Liver (tissue), 8 donors: ENCODE measurements at regions not wholly inside any gene's neighbourhood (a gene's known extent, or its start where the extent isn't known, plus 50 kb on each side); places are given as distances from the start of the nearest gene placed in this dataset.

Source experiments
- DNase-seq: peaks from one replicate; pipeline ENCODE4 v3.0.0-alpha.2; 2017; ENCODE audit warnings: low spot score
- H3K27ac ChIP-seq, 2 donors: one replicate each; pipeline ENCODE4 v1.7.0; 2013; ENCODE audit warnings: inconsistent platforms in 2 of 2, low read length in 2 of 2, control low read depth in 1 of 2, low read depth in 1 of 2, mild to moderate bottlenecking in 1 of 2
- H3K27me3 ChIP-seq, 4 donors: one replicate each; pipeline versions ENCODE4 v1.6.1 to v1.7.0; 2013; ENCODE audit warnings: low read length in 3 of 4, inconsistent platforms in 1 of 4, mild to moderate bottlenecking in 1 of 4, moderate library complexity in 1 of 4; ENCODE audit not compliant: control insufficient read depth in 4 of 4, insufficient read depth in 4 of 4
- H3K36me3 ChIP-seq, 4 donors: one replicate each; pipeline versions ENCODE4 v1.6.1 to v1.7.0; 2013; ENCODE audit warnings: low read length in 3 of 4, mild to moderate bottlenecking in 3 of 4, low read depth in 1 of 4, moderate library complexity in 1 of 4; ENCODE audit not compliant: control insufficient read depth in 4 of 4, insufficient read depth in 3 of 4
- H3K4me1 ChIP-seq, 4 donors: one replicate each; pipeline versions ENCODE4 v1.6.1 to v1.7.0; 2013; ENCODE audit warnings: low read length in 3 of 4, mild to moderate bottlenecking in 3 of 4, moderate library complexity in 1 of 4; ENCODE audit not compliant: control insufficient read depth in 4 of 4, insufficient read depth in 4 of 4
- H3K4me3 ChIP-seq, 3 donors: one replicate each; pipeline versions ENCODE4 v1.6.1 to v1.7.0; 2013; ENCODE audit warnings: low read length in 3 of 3, control low read depth in 1 of 3, low read depth in 1 of 3, mild to moderate bottlenecking in 1 of 3
- H3K9ac ChIP-seq, 2 donors: one replicate each; pipeline ENCODE4 v1.7.0; 2013; ENCODE audit warnings: low read length in 2 of 2, mild to moderate bottlenecking in 2 of 2, moderate library complexity in 2 of 2, control low read depth in 1 of 2, low read depth in 1 of 2
- H3K9me3 ChIP-seq, 4 donors: one replicate each; pipeline versions ENCODE4 v1.6.1 to v1.7.0; 2013; ENCODE audit warnings: low read length in 3 of 4; ENCODE audit not compliant: control insufficient read depth in 4 of 4
- ATF3 ChIP-seq: IDR thresholded peaks from 2 replicates; pipeline ENCODE4 v1.6.1; 2016; ENCODE audit warnings: antibody characterized with exemption
- CTCF ChIP-seq: fragments of 150-350 bp; IDR thresholded peaks from 2 replicates; pipeline ENCODE4 v1.5.1; 2017; ENCODE audit warnings: improper control_type of control experiment, low read depth, low read length; ENCODE audit not compliant: missing input control
- EGR1 ChIP-seq, 2 donors: IDR thresholded peaks; 2 replicates each; pipeline ENCODE4 v1.6.1; 2016 to 2018; ENCODE audit warnings: antibody characterized with exemption in 2 of 2, low read depth in 2 of 2
- FOXA1 ChIP-seq: IDR thresholded peaks from 2 replicates; pipeline ENCODE4 v1.6.1; 2016; ENCODE audit warnings: antibody characterized with exemption
- FOXA2 ChIP-seq: IDR thresholded peaks from 2 replicates; pipeline ENCODE4 v1.6.1; 2016; ENCODE audit warnings: antibody characterized with exemption
- GABPA ChIP-seq, 2 donors: IDR thresholded peaks in 1 of 2; conservative IDR thresholded peaks in 1 of 2; 2 replicates each; pipeline ENCODE4 v1.6.1; 2016; ENCODE audit warnings: antibody characterized with exemption in 2 of 2, mild to moderate bottlenecking in 1 of 2, moderate library complexity in 1 of 2
- HNF4A ChIP-seq, 2 donors: conservative IDR thresholded peaks; 2 replicates each; pipeline ENCODE4 v1.6.1; 2016; ENCODE audit warnings: antibody characterized with exemption in 2 of 2, mild to moderate bottlenecking in 2 of 2
- HNF4G ChIP-seq: IDR thresholded peaks from 2 replicates; pipeline ENCODE4 v1.6.1; 2016; ENCODE audit warnings: antibody characterized with exemption
- JUND ChIP-seq, 2 donors: IDR thresholded peaks; 2 replicates each; pipeline ENCODE4 v1.6.1; 2016; ENCODE audit warnings: antibody characterized with exemption in 2 of 2
- MAX ChIP-seq: IDR thresholded peaks from 2 replicates; pipeline ENCODE4 v1.6.1; 2016; ENCODE audit warnings: antibody characterized with exemption
- NR2F2 ChIP-seq: IDR thresholded peaks from 2 replicates; pipeline ENCODE4 v1.6.1; 2016; ENCODE audit warnings: antibody characterized with exemption
- RAD21 ChIP-seq, 2 donors: IDR thresholded peaks; 2 replicates each; pipeline ENCODE4 v1.6.1; 2016; ENCODE audit warnings: antibody characterized with exemption in 2 of 2, mild to moderate bottlenecking in 2 of 2
- REST ChIP-seq: IDR thresholded peaks from 2 replicates; pipeline ENCODE4 v1.6.1; 2016; ENCODE audit warnings: antibody characterized with exemption, mild to moderate bottlenecking
- RXRA ChIP-seq, 2 donors: IDR thresholded peaks; 2 replicates each; pipeline ENCODE4 v1.6.1; 2017 to 2018; ENCODE audit warnings: antibody characterized with exemption in 2 of 2, mild to moderate bottlenecking in 1 of 2
- SP1 ChIP-seq: IDR thresholded peaks from 2 replicates; pipeline ENCODE4 v1.6.1; 2018; ENCODE audit warnings: antibody characterized with exemption, mild to moderate bottlenecking
- TAF1 ChIP-seq: conservative IDR thresholded peaks from 2 replicates; pipeline ENCODE4 v1.6.1; 2016; ENCODE audit warnings: antibody characterized with exemption, mild to moderate bottlenecking
- YY1 ChIP-seq: IDR thresholded peaks from 2 replicates; pipeline ENCODE4 v1.6.1; 2016; ENCODE audit warnings: antibody characterized with exemption, mild to moderate bottlenecking
- ZBTB33 ChIP-seq: IDR thresholded peaks from 2 replicates; pipeline ENCODE4 v1.6.1; 2016; ENCODE audit warnings: antibody characterized with exemption
- WGBS: extraction: QIAGEN DNeasy Blood & Tissue Kit; methylation state at CpG from one replicate; pipeline ENCODE4 v1.1.7; 2013; 5-methylcytosine and 5-hydroxymethylcytosine counted together
- donor health status: healthy.
- donor health status: healthy.
- donor health status: healthy.
- donor health status: healthy.
- donor health status: healthy.

- 79% methylated on average over 1 of the region's 1 CpG for WGBS
- Histone ChIP-seq H3K4me1 (no peaks in the 10 kb centered on the region), H3K27me3 (no peaks in the 10 kb centered on the region), H3K9ac (no peak overlapping the region), H3K36me3 (no peaks in the 10 kb centered on the region), H3K9me3 (no peaks in the 10 kb centered on the region), H3K27ac (no peak overlapping the region), H3K4me3 (no peak overlapping the region)
- DNase-seq, result no peak
- TF ChIP-seq ZBTB33, result no peak
- no peak for TF ChIP-seq HNF4A (conservative IDR thresholded peaks at IDR 0.05)
- TF ChIP-seq JUND (IDR thresholded peaks at IDR 0.05), result no peak
- no peak for TF ChIP-seq RXRA (IDR thresholded peaks at IDR 0.05)
- TF ChIP-seq FOXA2, result no peak
- no peak for TF ChIP-seq SP1
- TF ChIP-seq REST, result no peak
- TF ChIP-seq ATF3, result no peak
- no peak for TF ChIP-seq GABPA (IDR thresholded peaks at IDR 0.05 in 1 of 2, conservative IDR thresholded peaks at IDR 0.05 in 1 of 2)
- TF ChIP-seq YY1, result no peak
- no peak for TF ChIP-seq MAX
- TF ChIP-seq HNF4G, result no peak
- TF ChIP-seq FOXA1, result no peak
- TF ChIP-seq TAF1, result no peak
- no peak for TF ChIP-seq RAD21 (IDR thresholded peaks at IDR 0.05)
- TF ChIP-seq CTCF, result no peak
- no peak for TF ChIP-seq EGR1 (IDR thresholded peaks at IDR 0.05; ENCODE audit: low read depth in 2 of 2)
- TF ChIP-seq NR2F2, result no peak
Measured at GRCh38 chr5:92126182-92126581, 743.1 kb upstream of the ARRDC3 start.

GRCh38 chr5:92119110-92119509 lies 736.0 kb upstream of the ARRDC3 start:
- no peak for DNase-seq
- no peak overlapping the region for H3K4me3 ChIP-seq
- H3K9ac ChIP-seq, result no peak overlapping the region
- H3K4me1 ChIP-seq, result no peaks in the 10 kb centered on the region
- H3K9me3 ChIP-seq, result no peaks in the 10 kb centered on the region
- WGBS, result 81% methylated on average over 1 of the region's 1 CpG
- no peaks in the 10 kb centered on the region for H3K36me3 ChIP-seq
- TF ChIP-seq RAD21 (IDR thresholded peaks at IDR 0.05) (no peak), ATF3 (no peak), HNF4G (no peak), GABPA (IDR thresholded peaks at IDR 0.05 in 1 of 2, conservative IDR thresholded peaks at IDR 0.05 in 1 of 2) (no peak)
- no peaks in the 10 kb centered on the region for H3K27me3 ChIP-seq
- no peak overlapping the region for H3K27ac ChIP-seq
